ENCODE measurements at regions not wholly inside any gene's neighbourhood (a gene's known extent, or its start where the extent isn't known, plus 50 kb on each side); places are given as distances from the start of the nearest gene placed in this dataset.
"Not testable (repeated sequence)": the region's sequence is repeated elsewhere in the genome, so short reads cannot be mapped to it uniquely, and the experiment has no call there.

DNA sequence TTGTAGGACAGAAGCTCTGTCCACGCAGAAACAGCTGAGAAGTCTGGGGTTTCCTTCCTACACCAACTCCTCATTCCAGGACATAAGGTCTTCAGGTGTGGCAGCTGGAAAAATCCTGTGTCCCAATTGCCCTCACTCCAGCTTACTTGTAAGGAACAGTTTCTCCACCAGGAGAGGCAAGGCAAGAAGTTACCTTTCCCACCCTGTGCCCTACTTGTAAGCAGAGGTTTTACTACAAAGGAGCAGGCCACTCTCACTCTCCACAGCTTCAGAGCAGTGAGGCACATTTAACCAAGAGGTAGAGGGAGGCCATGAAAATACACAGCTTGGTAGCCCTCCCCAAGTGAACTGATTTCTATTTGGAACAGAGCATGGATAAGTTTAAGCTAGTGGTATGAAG, 277.3 kb upstream of the SPATA31A3 start:
- intact Hi-C loops (cut with DNase I; ENCODE audit: low total_unique reads); H3K27me3 ChIP-seq; H3K9me3 ChIP-seq; H3K4me3 ChIP-seq; H3K4me1 ChIP-seq; H3K27ac ChIP-seq; H3K36me3 ChIP-seq (ENCODE audit: low read depth, missing control alignments); DNase-seq: not testable (repeated sequence)
- WGBS, 2 donors, result no CpG with 5 or more reads among the region's 1 CpG

GRCh38 chr9:67257894-67258293, 265.5 kb upstream of the SPATA31A3 start:
- not testable (repeated sequence) for H3K4me3 ChIP-seq

GRCh38 chr9:67248967-67249366, 256.6 kb upstream of the SPATA31A3 start:
- H3K4me3 ChIP-seq; H3K4me1 ChIP-seq; DNase-seq; H3K27me3 ChIP-seq; intact Hi-C loops (cut with DNase I; ENCODE audit: low total_unique reads); H3K9me3 ChIP-seq; H3K27ac ChIP-seq; H3K36me3 ChIP-seq (ENCODE audit: low read depth, missing control alignments): not testable (repeated sequence)
- WGBS, 2 donors, result no CpG with 5 or more reads among the region's 1 CpG

More at GRCh38 chr9:67257894-67258293, 265.5 kb upstream of the SPATA31A3 start:
- H3K27ac ChIP-seq; H3K27me3 ChIP-seq; DNase-seq; H3K9me3 ChIP-seq; intact Hi-C loops (cut with DNase I; ENCODE audit: low total_unique reads); H3K36me3 ChIP-seq (ENCODE audit: low read depth, missing control alignments); H3K4me1 ChIP-seq: not testable (repeated sequence)
- WGBS, 2 donors, result no CpG with 5 or more reads among the region's 6 CpGs

DNA sequence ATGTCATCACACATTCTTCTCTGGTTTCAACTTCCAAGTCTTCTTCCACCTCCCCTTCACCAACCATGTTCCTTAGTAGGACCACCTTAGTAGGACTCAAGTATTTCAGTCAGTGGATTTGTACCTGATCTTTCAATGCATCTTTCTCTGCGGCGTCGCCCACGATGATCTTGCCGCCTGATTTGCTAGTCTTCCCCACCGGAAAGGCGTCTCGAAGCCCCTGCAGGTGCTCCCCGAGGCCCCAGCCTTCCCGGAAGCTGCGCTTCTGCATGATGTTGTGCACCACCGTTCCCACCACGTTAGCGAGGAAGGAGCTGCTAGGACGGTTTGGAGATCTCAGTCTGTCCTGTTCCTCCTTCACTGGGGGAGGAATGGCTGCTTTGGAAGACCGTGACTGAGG, 219.7 kb upstream of the SPATA31A3 start:
- H3K4me3 ChIP-seq; H3K36me3 ChIP-seq (ENCODE audit: low read depth, missing control alignments); H3K4me1 ChIP-seq; H3K27me3 ChIP-seq; H3K27ac ChIP-seq; intact Hi-C loops (cut with DNase I; ENCODE audit: low total_unique reads); H3K9me3 ChIP-seq: not testable (repeated sequence)
- peak; percentile 13 for DNase-seq
- WGBS, 2 donors, result 42 to 85% methylated on average over 12 to 16 of the region's 16 CpGs

- not testable (repeated sequence) for H3K36me3 ChIP-seq (ENCODE audit: low read depth, missing control alignments)
These were observed 218.5 kb upstream of the SPATA31A3 start for GRCh38 chr9:67210842-67211241.

GRCh38 chr9:67208831-67209437, 216.6 kb upstream of the SPATA31A3 start:
- H3K27me3 ChIP-seq; H3K4me1 ChIP-seq; intact Hi-C loops (cut with DNase I; ENCODE audit: low total_unique reads); H3K9me3 ChIP-seq; H3K36me3 ChIP-seq (ENCODE audit: low read depth, missing control alignments); H3K4me3 ChIP-seq; H3K27ac ChIP-seq; DNase-seq: not testable (repeated sequence)
- WGBS, 2 donors, result 20% methylated on average over 1 of the region's 6 CpGs; no CpG with 5 or more reads in 1 of the 2 donors

More at GRCh38 chr9:67210842-67211241, 218.5 kb upstream of the SPATA31A3 start:
- DNase-seq; H3K4me3 ChIP-seq; H3K9me3 ChIP-seq; H3K4me1 ChIP-seq; H3K27me3 ChIP-seq; H3K27ac ChIP-seq; intact Hi-C loops (cut with DNase I; ENCODE audit: low total_unique reads): not testable (repeated sequence)
- 83 to 90% methylated on average over 1 of the region's 3 CpGs for WGBS, 2 donors

DNA sequence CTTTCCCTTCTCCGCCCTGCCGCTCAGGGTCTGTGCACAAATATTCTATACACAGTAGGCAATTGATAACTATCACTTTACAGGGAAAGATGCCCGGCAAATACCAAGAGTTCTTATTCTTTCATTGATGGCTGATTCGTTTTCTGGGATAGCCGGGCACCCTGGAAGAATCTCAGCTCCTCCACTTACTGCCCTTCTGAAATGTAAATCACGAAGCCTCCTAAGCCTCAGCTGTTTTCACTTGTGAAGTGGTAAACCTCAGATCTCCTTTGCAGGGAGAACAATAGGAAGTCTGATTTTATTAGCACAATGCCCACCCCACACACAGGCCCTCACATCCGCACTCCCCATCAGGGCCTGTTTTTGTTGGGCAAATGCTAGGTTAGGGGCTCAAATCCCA, 203.8 kb upstream of the SPATA31A3 start:
- 79% methylated on average over 5 of the region's 7 CpGs; no CpG with 5 or more reads in 1 of the 2 donors for WGBS, 2 donors
- DNase-seq; H3K4me3 ChIP-seq; H3K4me1 ChIP-seq; H3K9me3 ChIP-seq; H3K27ac ChIP-seq; H3K27me3 ChIP-seq; intact Hi-C loops (cut with DNase I; ENCODE audit: low total_unique reads); H3K36me3 ChIP-seq (ENCODE audit: low read depth, missing control alignments): not testable (repeated sequence)

DNA sequence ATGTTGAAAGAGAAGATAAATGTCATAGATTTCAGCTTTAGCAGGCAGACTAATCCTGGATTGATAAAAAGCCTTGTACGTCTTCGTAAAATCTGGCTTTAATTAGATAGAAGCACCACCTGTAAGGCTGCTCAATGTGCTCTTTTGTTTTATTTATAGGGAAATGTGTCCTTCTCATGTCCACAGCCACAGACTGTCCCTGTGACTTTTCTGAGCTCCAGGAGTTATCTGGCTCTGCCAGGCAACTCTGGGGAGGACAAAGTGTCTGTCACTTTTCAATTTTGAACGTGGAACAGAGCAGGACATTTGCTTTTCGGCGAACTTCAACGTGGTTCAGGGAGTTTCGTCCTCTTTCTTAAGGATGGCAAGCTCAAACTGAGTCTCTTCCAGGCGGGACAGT, 203.0 kb upstream of the SPATA31A3 start:
- DNase-seq; H3K4me3 ChIP-seq; intact Hi-C loops (cut with DNase I; ENCODE audit: low total_unique reads); H3K4me1 ChIP-seq; H3K9me3 ChIP-seq; H3K27ac ChIP-seq; H3K36me3 ChIP-seq (ENCODE audit: low read depth, missing control alignments); H3K27me3 ChIP-seq: not testable (repeated sequence)
- 50% methylated on average over 2 of the region's 8 CpGs; no CpG with 5 or more reads in 1 of the 2 donors for WGBS, 2 donors

DNA sequence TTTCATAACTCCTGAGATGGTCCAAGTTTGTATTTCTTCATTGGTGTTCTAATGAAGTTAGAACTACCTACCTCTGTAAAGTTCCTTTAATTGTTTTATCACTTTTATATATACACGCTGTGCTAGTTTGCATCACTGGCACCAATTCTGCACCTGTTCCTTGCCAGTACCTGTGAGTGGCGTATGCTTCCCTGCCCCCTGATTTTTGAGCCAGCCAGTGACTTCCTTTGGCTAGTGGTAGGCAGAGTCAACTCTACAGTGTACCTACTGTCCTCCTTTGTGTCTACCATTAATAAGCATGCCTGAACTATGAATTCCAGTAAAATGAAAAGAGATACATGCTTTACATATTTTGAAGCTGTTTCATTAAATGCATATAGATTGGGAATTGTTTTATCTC, 186.8 kb upstream of the SPATA31A3 start:
- H3K4me3 ChIP-seq; intact Hi-C loops (cut with DNase I; ENCODE audit: low total_unique reads); H3K9me3 ChIP-seq; DNase-seq; H3K27ac ChIP-seq; H3K36me3 ChIP-seq (ENCODE audit: low read depth, missing control alignments); H3K27me3 ChIP-seq; H3K4me1 ChIP-seq: not testable (repeated sequence)
- WGBS, 2 donors, result 50 to 97% methylated on average over 1 to 2 of the region's 2 CpGs

DNA sequence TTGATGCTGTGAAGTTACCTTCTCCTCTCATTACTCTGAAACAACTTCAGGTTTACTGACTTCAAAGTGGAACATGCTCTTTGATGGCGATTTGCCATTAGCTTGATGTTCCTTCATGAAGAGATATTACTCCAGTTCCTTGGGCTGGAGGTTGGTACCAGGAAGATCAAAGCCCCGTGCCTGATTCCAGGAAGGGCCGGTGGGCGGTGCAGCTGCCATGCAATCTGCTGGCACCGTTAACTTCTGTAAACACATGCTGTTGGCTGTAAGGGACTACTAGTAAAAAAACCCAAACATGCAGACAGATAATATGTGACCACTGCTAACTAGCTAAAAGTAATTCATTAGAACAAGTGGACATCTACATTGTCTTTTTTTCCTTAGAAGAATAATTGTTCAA, 182.8 kb upstream of the SPATA31A3 start:
- H3K4me3 ChIP-seq; H3K4me1 ChIP-seq; H3K36me3 ChIP-seq (ENCODE audit: low read depth, missing control alignments); H3K9me3 ChIP-seq; intact Hi-C loops (cut with DNase I; ENCODE audit: low total_unique reads); H3K27me3 ChIP-seq; DNase-seq; H3K27ac ChIP-seq: not testable (repeated sequence)
- 20% methylated on average over 1 of the region's 5 CpGs for WGBS, 2 donors

GRCh38 chr9:67171721-67172120, 179.4 kb upstream of the SPATA31A3 start:
- H3K4me1 ChIP-seq; H3K4me3 ChIP-seq; H3K9me3 ChIP-seq; intact Hi-C loops (cut with DNase I; ENCODE audit: low total_unique reads); H3K27me3 ChIP-seq; H3K36me3 ChIP-seq (ENCODE audit: low read depth, missing control alignments); DNase-seq; H3K27ac ChIP-seq: not testable (repeated sequence)
- 78 to 100% methylated on average over 1 to 2 of the region's 3 CpGs for WGBS, 2 donors

- H3K4me3 ChIP-seq; H3K36me3 ChIP-seq (ENCODE audit: low read depth, missing control alignments); DNase-seq; H3K9me3 ChIP-seq; intact Hi-C loops (cut with DNase I; ENCODE audit: low total_unique reads); H3K27ac ChIP-seq; H3K27me3 ChIP-seq; H3K4me1 ChIP-seq: not testable (repeated sequence)
- WGBS, 2 donors, result 80% methylated on average over 1 of the region's 4 CpGs; no CpG with 5 or more reads in 1 of the 2 donors
These were observed 176.3 kb upstream of the SPATA31A3 start for GRCh38 chr9:67168530-67169157.
